Liver (tissue), 8 donors: ENCODE measurements at regions not wholly inside any gene's neighbourhood (a gene's known extent, or its start where the extent isn't known, plus 50 kb on each side); places are given as distances from the start of the nearest gene placed in this dataset.

Experiments used
- DNase-seq: peaks from one replicate; pipeline ENCODE4 v3.0.0-alpha.2; 2017; ENCODE audit warnings: low spot score
- H3K27ac ChIP-seq, 2 donors: one replicate each; pipeline ENCODE4 v1.7.0; 2013; ENCODE audit warnings: inconsistent platforms in 2 of 2, low read length in 2 of 2, control low read depth in 1 of 2, low read depth in 1 of 2, mild to moderate bottlenecking in 1 of 2
- H3K27me3 ChIP-seq, 4 donors: one replicate each; pipeline versions ENCODE4 v1.6.1 to v1.7.0; 2013; ENCODE audit warnings: low read length in 3 of 4, inconsistent platforms in 1 of 4, mild to moderate bottlenecking in 1 of 4, moderate library complexity in 1 of 4; ENCODE audit not compliant: control insufficient read depth in 4 of 4, insufficient read depth in 4 of 4
- H3K36me3 ChIP-seq, 4 donors: one replicate each; pipeline versions ENCODE4 v1.6.1 to v1.7.0; 2013; ENCODE audit warnings: low read length in 3 of 4, mild to moderate bottlenecking in 3 of 4, low read depth in 1 of 4, moderate library complexity in 1 of 4; ENCODE audit not compliant: control insufficient read depth in 4 of 4, insufficient read depth in 3 of 4
- H3K4me1 ChIP-seq, 4 donors: one replicate each; pipeline versions ENCODE4 v1.6.1 to v1.7.0; 2013; ENCODE audit warnings: low read length in 3 of 4, mild to moderate bottlenecking in 3 of 4, moderate library complexity in 1 of 4; ENCODE audit not compliant: control insufficient read depth in 4 of 4, insufficient read depth in 4 of 4
- H3K4me3 ChIP-seq, 3 donors: one replicate each; pipeline versions ENCODE4 v1.6.1 to v1.7.0; 2013; ENCODE audit warnings: low read length in 3 of 3, control low read depth in 1 of 3, low read depth in 1 of 3, mild to moderate bottlenecking in 1 of 3
- H3K9ac ChIP-seq, 2 donors: one replicate each; pipeline ENCODE4 v1.7.0; 2013; ENCODE audit warnings: low read length in 2 of 2, mild to moderate bottlenecking in 2 of 2, moderate library complexity in 2 of 2, control low read depth in 1 of 2, low read depth in 1 of 2
- H3K9me3 ChIP-seq, 4 donors: one replicate each; pipeline versions ENCODE4 v1.6.1 to v1.7.0; 2013; ENCODE audit warnings: low read length in 3 of 4; ENCODE audit not compliant: control insufficient read depth in 4 of 4
- EGR1 ChIP-seq, 2 donors: IDR thresholded peaks; 2 replicates each; pipeline ENCODE4 v1.6.1; 2016 to 2018; ENCODE audit warnings: antibody characterized with exemption in 2 of 2, low read depth in 2 of 2
- FOXA1 ChIP-seq: IDR thresholded peaks from 2 replicates; pipeline ENCODE4 v1.6.1; 2016; ENCODE audit warnings: antibody characterized with exemption
- FOXA2 ChIP-seq: IDR thresholded peaks from 2 replicates; pipeline ENCODE4 v1.6.1; 2016; ENCODE audit warnings: antibody characterized with exemption
- GABPA ChIP-seq, 2 donors: IDR thresholded peaks in 1 of 2; conservative IDR thresholded peaks in 1 of 2; 2 replicates each; pipeline ENCODE4 v1.6.1; 2016; ENCODE audit warnings: antibody characterized with exemption in 2 of 2, mild to moderate bottlenecking in 1 of 2, moderate library complexity in 1 of 2
- HNF4A ChIP-seq, 2 donors: conservative IDR thresholded peaks; 2 replicates each; pipeline ENCODE4 v1.6.1; 2016; ENCODE audit warnings: antibody characterized with exemption in 2 of 2, mild to moderate bottlenecking in 2 of 2
- HNF4G ChIP-seq: IDR thresholded peaks from 2 replicates; pipeline ENCODE4 v1.6.1; 2016; ENCODE audit warnings: antibody characterized with exemption
- JUND ChIP-seq, 2 donors: IDR thresholded peaks; 2 replicates each; pipeline ENCODE4 v1.6.1; 2016; ENCODE audit warnings: antibody characterized with exemption in 2 of 2
- NR2F2 ChIP-seq: IDR thresholded peaks from 2 replicates; pipeline ENCODE4 v1.6.1; 2016; ENCODE audit warnings: antibody characterized with exemption
- RAD21 ChIP-seq, 2 donors: IDR thresholded peaks; 2 replicates each; pipeline ENCODE4 v1.6.1; 2016; ENCODE audit warnings: antibody characterized with exemption in 2 of 2, mild to moderate bottlenecking in 2 of 2
- RXRA ChIP-seq, 2 donors: IDR thresholded peaks; 2 replicates each; pipeline ENCODE4 v1.6.1; 2017 to 2018; ENCODE audit warnings: antibody characterized with exemption in 2 of 2, mild to moderate bottlenecking in 1 of 2
- SP1 ChIP-seq: IDR thresholded peaks from 2 replicates; pipeline ENCODE4 v1.6.1; 2018; ENCODE audit warnings: antibody characterized with exemption, mild to moderate bottlenecking
- TAF1 ChIP-seq: conservative IDR thresholded peaks from 2 replicates; pipeline ENCODE4 v1.6.1; 2016; ENCODE audit warnings: antibody characterized with exemption, mild to moderate bottlenecking
- YY1 ChIP-seq: IDR thresholded peaks from 2 replicates; pipeline ENCODE4 v1.6.1; 2016; ENCODE audit warnings: antibody characterized with exemption, mild to moderate bottlenecking
- WGBS: extraction: QIAGEN DNeasy Blood & Tissue Kit; methylation state at CpG from one replicate; pipeline ENCODE4 v1.1.7; 2013; 5-methylcytosine and 5-hydroxymethylcytosine counted together
- TF ChIP-seq, protein P1 (sequence below): IDR thresholded peaks from 2 replicates; pipeline ENCODE4 v1.6.1; 2016; ENCODE audit warnings: antibody characterized with exemption
- TF ChIP-seq, protein P2 (sequence below): IDR thresholded peaks from 2 replicates; pipeline ENCODE4 v1.6.1; 2016; ENCODE audit warnings: antibody characterized with exemption
- TF ChIP-seq, protein P3 (sequence below): fragments of 150-350 bp; IDR thresholded peaks from 2 replicates; pipeline ENCODE4 v1.5.1; 2017; ENCODE audit warnings: improper control_type of control experiment, low read depth, low read length; ENCODE audit not compliant: missing input control
- TF ChIP-seq, protein P4 (sequence below): IDR thresholded peaks from 2 replicates; pipeline ENCODE4 v1.6.1; 2016; ENCODE audit warnings: antibody characterized with exemption, mild to moderate bottlenecking
- TF ChIP-seq, protein P5 (sequence below): IDR thresholded peaks from 2 replicates; pipeline ENCODE4 v1.6.1; 2016; ENCODE audit warnings: antibody characterized with exemption
- donor health status: healthy.
- donor health status: healthy.
- donor health status: healthy.
- donor health status: healthy.
- donor health status: healthy.

DNA sequence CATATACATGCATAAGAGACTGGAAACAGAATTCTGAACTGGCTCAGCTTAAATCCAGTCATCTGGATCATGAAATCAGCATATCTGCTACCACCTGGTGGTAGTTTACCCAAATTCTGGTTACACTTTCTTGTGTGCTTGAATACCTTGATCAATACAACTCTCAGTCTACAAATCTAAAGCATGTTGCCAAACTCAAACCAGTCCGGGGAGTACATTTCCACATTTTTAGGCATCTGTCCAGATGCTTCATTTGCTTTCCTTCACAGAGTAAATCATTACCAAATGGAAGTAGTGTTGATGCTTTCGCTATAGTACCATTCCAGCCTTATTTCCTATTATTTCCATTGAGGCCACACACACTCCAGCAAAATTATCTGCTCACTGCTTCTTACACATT, 126.4 kb downstream of the P2RY1 start:
- DNase-seq: no peak
- Histone ChIP-seq H3K27me3 (no peaks in the 10 kb centered on the region), H3K27ac (no peak overlapping the region), H3K36me3 (no peaks in the 10 kb centered on the region), H3K4me3 (no peak overlapping the region), H3K9ac (no peak overlapping the region), H3K9me3 (no peaks in the 10 kb centered on the region), H3K4me1 (peaks cover 1 to 15% (median 12%) of the 10 kb centered on the region in 4 donors)
- TF ChIP-seq NR2F2 (no peak), TAF1 (no peak), HNF4G (peak; percentile 47), FOXA1 (no peak), YY1 (peak; percentile 82), SP1 (peak; percentile 70), RXRA (IDR thresholded peaks at IDR 0.05) (peak; percentile 46 to 79), FOXA2 (peak; percentile 46), RAD21 (IDR thresholded peaks at IDR 0.05) (peak; percentile 88 to 91), JUND (IDR thresholded peaks at IDR 0.05) (peak; percentile 77 to 82), EGR1 (IDR thresholded peaks at IDR 0.05; ENCODE audit: low read depth in 2 of 2) (no peak), GABPA (IDR thresholded peaks at IDR 0.05 in 1 of 2, conservative IDR thresholded peaks at IDR 0.05 in 1 of 2) (no peak), HNF4A (conservative IDR thresholded peaks at IDR 0.05) (peak; percentile 77 to 83)
- TF ChIP-seq, protein P1, sequence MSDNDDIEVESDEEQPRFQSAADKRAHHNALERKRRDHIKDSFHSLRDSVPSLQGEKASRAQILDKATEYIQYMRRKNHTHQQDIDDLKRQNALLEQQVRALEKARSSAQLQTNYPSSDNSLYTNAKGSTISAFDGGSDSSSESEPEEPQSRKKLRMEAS: peak; percentile 62
- TF ChIP-seq, protein P2, sequence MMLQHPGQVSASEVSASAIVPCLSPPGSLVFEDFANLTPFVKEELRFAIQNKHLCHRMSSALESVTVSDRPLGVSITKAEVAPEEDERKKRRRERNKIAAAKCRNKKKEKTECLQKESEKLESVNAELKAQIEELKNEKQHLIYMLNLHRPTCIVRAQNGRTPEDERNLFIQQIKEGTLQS: no peak
- TF ChIP-seq, protein P3, sequence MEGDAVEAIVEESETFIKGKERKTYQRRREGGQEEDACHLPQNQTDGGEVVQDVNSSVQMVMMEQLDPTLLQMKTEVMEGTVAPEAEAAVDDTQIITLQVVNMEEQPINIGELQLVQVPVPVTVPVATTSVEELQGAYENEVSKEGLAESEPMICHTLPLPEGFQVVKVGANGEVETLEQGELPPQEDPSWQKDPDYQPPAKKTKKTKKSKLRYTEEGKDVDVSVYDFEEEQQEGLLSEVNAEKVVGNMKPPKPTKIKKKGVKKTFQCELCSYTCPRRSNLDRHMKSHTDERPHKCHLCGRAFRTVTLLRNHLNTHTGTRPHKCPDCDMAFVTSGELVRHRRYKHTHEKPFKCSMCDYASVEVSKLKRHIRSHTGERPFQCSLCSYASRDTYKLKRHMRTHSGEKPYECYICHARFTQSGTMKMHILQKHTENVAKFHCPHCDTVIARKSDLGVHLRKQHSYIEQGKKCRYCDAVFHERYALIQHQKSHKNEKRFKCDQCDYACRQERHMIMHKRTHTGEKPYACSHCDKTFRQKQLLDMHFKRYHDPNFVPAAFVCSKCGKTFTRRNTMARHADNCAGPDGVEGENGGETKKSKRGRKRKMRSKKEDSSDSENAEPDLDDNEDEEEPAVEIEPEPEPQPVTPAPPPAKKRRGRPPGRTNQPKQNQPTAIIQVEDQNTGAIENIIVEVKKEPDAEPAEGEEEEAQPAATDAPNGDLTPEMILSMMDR: peak; percentile 62
- TF ChIP-seq, protein P4, sequence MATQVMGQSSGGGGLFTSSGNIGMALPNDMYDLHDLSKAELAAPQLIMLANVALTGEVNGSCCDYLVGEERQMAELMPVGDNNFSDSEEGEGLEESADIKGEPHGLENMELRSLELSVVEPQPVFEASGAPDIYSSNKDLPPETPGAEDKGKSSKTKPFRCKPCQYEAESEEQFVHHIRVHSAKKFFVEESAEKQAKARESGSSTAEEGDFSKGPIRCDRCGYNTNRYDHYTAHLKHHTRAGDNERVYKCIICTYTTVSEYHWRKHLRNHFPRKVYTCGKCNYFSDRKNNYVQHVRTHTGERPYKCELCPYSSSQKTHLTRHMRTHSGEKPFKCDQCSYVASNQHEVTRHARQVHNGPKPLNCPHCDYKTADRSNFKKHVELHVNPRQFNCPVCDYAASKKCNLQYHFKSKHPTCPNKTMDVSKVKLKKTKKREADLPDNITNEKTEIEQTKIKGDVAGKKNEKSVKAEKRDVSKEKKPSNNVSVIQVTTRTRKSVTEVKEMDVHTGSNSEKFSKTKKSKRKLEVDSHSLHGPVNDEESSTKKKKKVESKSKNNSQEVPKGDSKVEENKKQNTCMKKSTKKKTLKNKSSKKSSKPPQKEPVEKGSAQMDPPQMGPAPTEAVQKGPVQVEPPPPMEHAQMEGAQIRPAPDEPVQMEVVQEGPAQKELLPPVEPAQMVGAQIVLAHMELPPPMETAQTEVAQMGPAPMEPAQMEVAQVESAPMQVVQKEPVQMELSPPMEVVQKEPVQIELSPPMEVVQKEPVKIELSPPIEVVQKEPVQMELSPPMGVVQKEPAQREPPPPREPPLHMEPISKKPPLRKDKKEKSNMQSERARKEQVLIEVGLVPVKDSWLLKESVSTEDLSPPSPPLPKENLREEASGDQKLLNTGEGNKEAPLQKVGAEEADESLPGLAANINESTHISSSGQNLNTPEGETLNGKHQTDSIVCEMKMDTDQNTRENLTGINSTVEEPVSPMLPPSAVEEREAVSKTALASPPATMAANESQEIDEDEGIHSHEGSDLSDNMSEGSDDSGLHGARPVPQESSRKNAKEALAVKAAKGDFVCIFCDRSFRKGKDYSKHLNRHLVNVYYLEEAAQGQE: peak; percentile 22
- TF ChIP-seq, protein P5, sequence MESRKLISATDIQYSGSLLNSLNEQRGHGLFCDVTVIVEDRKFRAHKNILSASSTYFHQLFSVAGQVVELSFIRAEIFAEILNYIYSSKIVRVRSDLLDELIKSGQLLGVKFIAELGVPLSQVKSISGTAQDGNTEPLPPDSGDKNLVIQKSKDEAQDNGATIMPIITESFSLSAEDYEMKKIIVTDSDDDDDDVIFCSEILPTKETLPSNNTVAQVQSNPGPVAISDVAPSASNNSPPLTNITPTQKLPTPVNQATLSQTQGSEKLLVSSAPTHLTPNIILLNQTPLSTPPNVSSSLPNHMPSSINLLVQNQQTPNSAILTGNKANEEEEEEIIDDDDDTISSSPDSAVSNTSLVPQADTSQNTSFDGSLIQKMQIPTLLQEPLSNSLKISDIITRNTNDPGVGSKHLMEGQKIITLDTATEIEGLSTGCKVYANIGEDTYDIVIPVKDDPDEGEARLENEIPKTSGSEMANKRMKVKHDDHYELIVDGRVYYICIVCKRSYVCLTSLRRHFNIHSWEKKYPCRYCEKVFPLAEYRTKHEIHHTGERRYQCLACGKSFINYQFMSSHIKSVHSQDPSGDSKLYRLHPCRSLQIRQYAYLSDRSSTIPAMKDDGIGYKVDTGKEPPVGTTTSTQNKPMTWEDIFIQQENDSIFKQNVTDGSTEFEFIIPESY: peak; percentile 55
- WGBS: 10% methylated on average over 2 of the region's 2 CpGs
